ENCODE measurements at regions not wholly inside any gene's neighbourhood (a gene's known extent, or its start where the extent isn't known, plus 50 kb on each side); places are given as distances from the start of the nearest gene placed in this dataset.
"Not testable (repeated sequence)": the region's sequence is repeated elsewhere in the genome, so short reads cannot be mapped to it uniquely, and the experiment has no call there.

DNA sequence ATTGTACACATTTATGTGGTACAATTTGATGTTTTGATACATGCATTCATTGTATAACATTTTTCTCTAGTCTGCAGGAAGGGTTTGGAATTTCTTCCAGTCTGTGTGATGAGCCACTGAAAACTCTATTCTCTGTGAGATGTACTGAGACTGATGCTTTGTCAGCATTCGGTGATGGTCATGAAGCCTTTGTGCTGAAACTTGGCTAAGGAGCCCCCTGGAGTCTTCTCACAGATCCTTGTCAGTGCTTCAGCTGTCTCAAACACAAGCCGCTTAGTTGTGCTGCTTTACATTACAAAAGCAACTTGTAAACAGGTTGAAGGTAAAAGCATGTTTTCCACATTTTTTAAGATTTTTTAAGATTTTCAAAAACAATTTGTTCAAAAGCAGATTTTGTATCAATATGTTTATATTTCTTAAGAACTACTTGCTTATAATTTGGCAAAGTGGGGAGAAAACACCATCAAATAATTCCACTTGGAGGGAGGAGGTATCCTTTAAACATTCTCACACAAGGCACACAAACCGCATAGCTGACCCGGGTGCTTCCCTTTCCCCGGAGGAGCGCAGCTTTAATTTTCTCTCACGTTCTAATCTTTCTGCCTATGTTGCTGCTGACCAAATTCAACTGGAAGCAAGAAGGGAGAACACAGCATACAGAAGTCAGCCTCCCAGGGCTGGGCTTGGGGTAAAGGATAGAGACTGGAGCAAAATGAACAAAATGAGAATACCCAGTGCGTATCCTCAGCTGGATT lies 249.8 kb upstream of the VSTM2A start:
- DNase-seq: no peak

- DNase-seq: no peak
Observed at GRCh38 chr7:54299426-54299825, 242.7 kb upstream of the VSTM2A start.

DNA sequence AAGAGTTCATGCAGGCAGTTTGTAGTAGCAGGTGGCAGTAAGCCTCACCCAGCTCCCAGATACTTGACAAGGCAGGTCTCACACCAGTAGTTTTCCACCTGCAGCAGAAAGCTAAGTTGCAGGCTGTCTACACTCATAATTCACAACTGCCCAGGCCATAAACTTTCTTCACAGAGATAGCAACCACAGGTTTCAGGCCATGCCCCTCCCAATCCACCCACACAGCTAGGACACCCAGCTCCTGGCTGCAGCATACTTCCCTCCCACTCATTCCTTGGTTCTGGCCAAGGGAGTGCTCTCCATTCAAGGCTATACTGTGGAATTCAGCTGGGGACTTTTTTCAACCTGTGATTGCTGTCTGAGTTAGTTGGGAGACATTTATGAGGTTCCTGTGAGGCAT lies 226.2 kb upstream of the VSTM2A start:
- not testable (repeated sequence) for DNase-seq

GRCh38 chr7:54326592-54327167 lies 215.5 kb upstream of the VSTM2A start:
- DNase-seq: no peak

- DNase-seq: no peak
Observed at GRCh38 chr7:54330216-54330800, 211.9 kb upstream of the VSTM2A start.

- no peak for DNase-seq
Observed at GRCh38 chr7:54331311-54331710, 210.9 kb upstream of the VSTM2A start.

DNA sequence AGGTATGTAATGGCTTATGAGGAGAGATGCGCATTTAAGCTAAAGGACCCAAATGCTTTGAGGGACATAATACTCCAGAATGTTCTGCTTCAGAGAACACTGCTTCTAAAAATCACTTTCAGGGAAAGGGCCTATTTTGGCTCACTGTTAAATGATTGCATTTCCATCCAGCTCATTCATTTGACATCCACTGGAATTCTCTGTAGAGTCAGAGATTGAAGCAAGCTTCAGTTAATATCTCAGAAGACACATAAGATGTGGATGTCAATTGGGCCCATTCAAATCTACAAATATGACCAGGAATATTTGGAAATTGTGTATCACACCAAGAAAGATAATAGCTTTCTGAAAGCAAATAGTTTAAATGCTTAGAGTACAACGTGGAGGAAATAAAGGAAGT lies 209.9 kb upstream of the VSTM2A start:
- no peak for DNase-seq

GRCh38 chr7:54333952-54334351 lies 208.2 kb upstream of the VSTM2A start:
- no peak for DNase-seq

GRCh38 chr7:54336800-54337199 lies 205.4 kb upstream of the VSTM2A start:
- DNase-seq: no peak

- no peak for DNase-seq
Observed at GRCh38 chr7:54337466-54337865, 204.7 kb upstream of the VSTM2A start.

DNA sequence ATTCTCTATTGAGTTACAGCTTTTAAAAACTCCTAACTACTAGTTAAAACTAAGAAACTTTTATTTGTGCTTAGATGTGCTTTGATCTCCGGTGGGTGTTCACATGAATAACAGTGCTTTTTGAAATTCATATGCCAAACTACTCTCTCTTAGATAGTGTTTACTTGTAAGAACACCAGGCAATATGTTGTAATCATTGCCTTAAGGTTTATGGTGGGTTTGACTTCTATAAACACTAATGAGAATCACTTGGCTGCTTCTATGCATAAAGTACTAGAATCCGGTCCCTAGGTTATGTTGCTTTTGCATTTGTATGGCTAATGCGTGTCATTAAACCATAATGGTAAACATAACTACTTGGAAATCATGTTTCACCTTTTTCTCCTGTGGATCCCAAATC lies 203.9 kb upstream of the VSTM2A start:
- no peak for DNase-seq

DNA sequence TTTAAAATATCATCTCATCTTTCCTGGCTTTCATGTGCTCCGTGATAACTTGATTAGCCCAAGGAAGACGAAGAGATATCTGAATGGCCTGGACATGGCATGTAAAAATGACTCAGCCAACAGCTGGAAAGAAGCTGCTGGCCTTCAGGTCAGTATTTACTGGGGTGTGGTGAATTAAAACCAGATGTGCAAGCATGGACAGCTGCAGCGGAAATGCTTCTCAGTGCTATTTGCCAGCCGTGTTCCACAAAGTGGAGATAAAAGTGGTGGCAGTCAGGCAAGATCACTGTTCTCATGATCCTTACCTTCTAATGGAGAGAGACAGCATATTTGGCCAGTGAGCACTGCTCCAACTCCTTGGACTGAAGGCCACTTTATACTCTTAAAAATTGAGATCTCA lies 203.1 kb upstream of the VSTM2A start:
- DNase-seq: no peak

GRCh38 chr7:54342458-54342857 lies 199.7 kb upstream of the VSTM2A start:
- DNase-seq: no peak

- DNase-seq: no peak
Observed at GRCh38 chr7:54343511-54343910, 198.7 kb upstream of the VSTM2A start.

- DNase-seq: no peak
Observed at GRCh38 chr7:54345746-54346145, 196.4 kb upstream of the VSTM2A start.

DNA sequence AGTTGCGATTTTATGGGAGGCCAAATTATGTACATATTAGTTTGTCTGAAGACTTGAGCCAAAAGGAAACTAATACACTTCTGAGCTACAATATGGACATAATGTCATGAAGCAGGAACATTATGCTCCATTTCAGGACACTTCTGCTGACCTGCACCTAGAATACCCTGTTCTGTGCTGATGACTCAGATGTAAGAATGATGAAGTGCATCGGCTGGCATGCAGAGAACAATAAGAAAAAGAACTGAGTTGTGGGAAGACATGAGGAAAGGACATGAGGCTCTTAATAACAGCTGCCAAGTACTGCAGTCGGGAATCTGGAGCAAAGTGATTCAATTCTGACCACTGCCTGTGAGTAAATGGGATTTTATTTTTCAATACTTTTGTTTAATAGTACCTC lies 192.9 kb upstream of the VSTM2A start:
- DNase-seq: no peak

GRCh38 chr7:54354436-54354835 lies 187.7 kb upstream of the VSTM2A start:
- no peak for DNase-seq

- no peak for DNase-seq
Observed at GRCh38 chr7:54355842-54356241, 186.3 kb upstream of the VSTM2A start.

GRCh38 chr7:54360075-54360840 lies 181.9 kb upstream of the VSTM2A start:
- DNase-seq: no peak

DNA sequence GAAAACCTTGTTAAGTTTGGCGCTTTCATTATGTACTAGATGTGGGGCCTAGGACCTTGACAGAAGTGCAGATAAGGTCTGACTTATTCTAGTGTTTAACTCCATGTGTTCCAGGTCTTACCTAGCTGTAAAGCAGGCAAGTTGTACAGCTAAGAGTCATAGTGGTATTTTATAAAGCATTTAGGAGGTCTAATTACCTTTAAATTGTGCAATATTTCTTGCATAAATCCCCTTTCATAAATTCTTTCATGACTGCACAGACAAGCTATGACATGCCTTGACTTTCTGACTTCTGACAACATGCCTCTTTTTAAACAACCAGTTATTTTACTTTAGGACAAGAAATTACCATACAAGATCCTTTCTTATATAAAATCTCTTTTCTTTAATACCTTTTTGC lies 151.6 kb upstream of the VSTM2A start:
- DNase-seq: no peak

GRCh38 chr7:54392935-54393334 lies 149.2 kb upstream of the VSTM2A start:
- no peak for DNase-seq

DNA sequence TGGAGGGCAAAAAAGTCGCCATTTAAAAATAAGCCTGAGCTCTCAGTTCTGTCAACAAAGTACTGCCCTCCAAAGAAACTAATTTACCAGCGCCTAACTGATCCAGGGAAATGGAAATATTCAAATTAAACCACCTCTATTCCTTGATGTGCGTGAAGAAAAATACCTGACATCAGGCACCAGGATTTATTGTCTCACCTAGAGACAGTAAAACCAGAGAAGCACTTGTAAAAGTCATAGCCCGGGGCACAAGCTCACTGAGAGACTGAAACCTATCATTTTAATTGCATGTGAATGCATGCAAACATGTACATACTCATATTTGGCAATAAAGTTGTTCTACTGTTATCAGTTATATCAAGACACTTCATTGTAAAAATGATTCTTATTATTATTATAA lies 147.3 kb upstream of the VSTM2A start:
- DNase-seq: no peak

GRCh38 chr7:54397836-54398612 lies 144.2 kb upstream of the VSTM2A start:
- DNase-seq: no peak
